KBM-7 (cell line): ENCODE measurements at regions not wholly inside any gene's neighbourhood (a gene's known extent, or its start where the extent isn't known, plus 50 kb on each side); places are given as distances from the start of the nearest gene placed in this dataset.

ENCODE experiments used
- DNase-seq: peaks from one replicate; pipeline ENCODE4 v3.0.0-alpha.2; 2015
- in situ Hi-C: fragments of 300-500 bp; cut with MboI; formaldehyde crosslinking; loops from 2 replicates; pipeline ENCODE4 v1.14.3; 2020; ENCODE audit warnings: low sequenced_read_pairs, low pct_unique_long_range_greater_than_20kb, mixed read lengths

DNA sequence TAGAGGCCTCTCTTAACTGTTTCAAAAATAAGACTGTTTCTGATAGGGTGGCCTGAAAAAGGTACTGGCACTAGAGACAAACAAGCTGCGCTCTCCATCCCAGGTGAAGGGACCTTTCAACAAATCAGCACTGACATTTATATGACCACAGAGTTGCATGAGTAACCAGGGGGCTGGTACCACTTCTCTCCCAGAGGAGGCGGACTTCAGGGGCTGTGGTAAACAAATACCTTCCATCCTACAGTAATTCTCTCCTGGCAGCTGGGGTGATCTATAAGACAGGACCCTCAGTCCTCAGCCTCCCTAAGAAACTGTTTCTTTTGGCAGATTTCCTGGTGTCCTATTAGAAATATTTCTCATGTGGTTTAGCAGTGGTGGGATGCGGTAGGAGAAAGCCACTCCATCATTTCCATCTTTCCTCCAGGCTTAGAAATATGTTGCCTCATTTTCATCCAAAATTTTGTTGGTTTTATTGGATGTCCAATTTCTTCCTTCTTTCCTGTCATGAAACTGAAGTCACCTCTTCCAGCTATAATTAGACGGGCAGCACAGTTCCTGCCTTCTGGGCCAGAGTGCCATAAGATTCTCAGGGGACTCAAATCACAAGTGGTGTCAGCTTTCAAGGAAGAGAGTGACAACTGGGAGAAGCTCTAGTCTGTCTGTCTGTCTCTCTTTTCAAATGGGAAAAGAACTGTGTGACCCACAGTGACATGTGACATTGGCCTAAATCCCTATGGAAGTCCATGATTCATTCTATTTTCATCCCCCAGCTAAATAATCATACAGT is 96.4 kb downstream of the CYRIA start:
- no peak for DNase-seq
- in situ Hi-C loops, result no loop called here

GRCh38 chr2:16566701-16567100 is 98.9 kb downstream of the CYRIA start:
- in situ Hi-C loops, result no loop called here
- DNase-seq, result no peak

DNA sequence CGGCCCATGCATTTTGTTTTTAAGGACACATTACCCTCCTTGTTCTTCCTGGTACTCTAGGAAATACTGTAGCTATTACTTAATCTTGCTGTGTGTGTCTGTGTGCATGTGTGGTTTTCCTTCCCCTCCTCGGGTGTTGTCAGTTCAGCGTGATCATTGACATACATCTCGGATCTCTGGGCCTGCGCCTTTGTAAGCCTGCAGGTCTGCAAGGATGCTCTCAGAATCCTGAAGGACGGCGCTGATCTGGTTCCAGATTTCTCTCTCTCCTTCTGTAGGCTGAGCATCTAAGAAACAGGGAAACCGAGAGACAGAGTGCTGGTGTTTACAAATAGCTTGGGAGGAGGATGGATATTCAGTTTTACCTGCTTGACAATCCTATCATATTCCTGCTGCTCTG is 100.2 kb downstream of the CYRIA start:
- in situ Hi-C loops, result no loop called here
- no peak for DNase-seq

DNA sequence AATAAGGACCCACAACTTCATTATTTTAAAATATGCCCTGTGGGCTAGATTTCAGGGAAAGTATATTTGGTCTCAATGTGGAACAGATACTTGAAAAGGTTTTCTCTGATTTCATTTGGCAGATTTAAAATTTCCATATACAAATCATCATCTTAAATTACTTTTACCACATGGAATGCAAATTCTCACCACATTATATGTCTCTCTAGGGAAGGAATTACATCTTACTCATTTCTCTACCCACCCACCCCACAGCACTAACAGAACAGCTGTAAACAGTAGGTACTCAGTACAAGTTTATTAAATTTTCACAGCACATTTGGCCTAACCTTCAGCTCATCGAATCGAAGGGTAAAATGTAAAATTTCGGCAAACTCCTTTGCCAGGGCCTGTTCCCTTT is 104.0 kb downstream of the CYRIA start:
- no peak for DNase-seq
- in situ Hi-C loops, result no loop called here

DNA sequence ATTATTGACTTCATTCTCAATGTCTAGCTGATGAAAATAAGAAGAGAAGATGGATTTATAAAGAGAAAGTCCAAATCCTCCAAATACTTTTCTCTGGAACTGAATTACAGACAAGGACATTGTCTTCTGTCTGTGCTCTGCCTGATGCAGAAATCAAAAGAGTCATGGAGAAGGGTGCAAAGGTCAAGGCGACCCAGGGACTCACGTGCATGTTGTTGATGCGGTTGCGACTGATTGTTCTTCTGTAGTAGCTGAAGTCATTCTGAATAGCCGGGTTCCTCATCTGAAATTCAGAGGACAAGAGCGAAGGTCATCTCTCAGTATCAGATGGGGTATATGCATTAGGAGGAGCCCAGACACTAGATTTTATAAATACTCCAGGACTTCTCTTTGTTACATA is 104.4 kb downstream of the CYRIA start:
- DNase-seq, result no peak
- in situ Hi-C loops, result no loop called here

- in situ Hi-C loops, result no loop called here
- DNase-seq, result no peak
Measured at GRCh38 chr2:16559278-16560067, 106.2 kb downstream of the CYRIA start.

- in situ Hi-C loops, result no loop called here
- DNase-seq, result no peak
Measured at GRCh38 chr2:16554060-16554583, 111.5 kb downstream of the CYRIA start.

DNA sequence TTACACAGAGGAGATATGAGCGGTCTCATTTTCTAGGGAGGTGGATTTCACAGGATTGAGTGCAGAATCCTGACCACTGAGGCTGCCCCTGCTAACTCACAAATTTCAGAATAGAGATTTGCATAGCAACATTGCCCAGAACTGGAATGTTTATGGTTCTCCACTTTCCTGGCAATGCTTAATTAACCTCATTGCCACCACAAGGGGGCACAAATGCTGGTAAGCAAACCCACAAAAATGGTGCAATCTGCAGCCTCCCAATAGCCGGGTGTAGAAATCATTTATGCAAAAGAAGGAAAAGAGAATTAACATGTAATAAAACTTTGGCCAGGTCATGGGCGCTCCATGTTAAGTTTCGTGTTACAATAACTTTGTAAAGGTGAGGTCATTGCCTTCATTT is 112.4 kb downstream of the CYRIA start:
- peak; percentile 47 for DNase-seq
- in situ Hi-C loops, result no loop called here

DNA sequence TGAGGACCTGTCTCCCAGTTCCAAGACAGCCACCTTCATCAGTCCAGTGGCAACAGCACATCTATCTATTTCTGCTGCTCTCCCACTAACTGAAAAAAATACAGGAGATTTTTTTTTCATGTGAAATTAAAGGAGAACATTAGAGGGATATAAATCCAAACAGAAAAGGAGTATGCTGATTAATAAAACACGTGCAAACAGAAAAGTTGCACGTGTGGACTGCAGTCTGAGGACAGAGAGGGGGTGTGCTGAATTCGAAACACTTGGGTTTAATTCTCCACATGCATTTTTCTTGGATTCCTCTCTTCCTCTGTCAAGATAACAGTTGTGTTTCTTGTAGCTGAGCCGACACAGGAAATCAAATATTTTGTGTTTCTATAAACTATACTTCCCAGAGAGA is 113.4 kb downstream of the CYRIA start:
- no peak for DNase-seq
- in situ Hi-C loops, result no loop called here

- in situ Hi-C loops, result no loop called here
- no peak for DNase-seq
Measured at GRCh38 chr2:16548036-16548435, 117.6 kb downstream of the CYRIA start.

- in situ Hi-C loops, result no loop called here
- peak; percentile 59 for DNase-seq
Measured at GRCh38 chr2:16546128-16546754, 119.4 kb downstream of the CYRIA start.

GRCh38 chr2:16538707-16539106 is 126.9 kb downstream of the CYRIA start:
- DNase-seq, result no peak
- in situ Hi-C loops, result no loop called here

DNA sequence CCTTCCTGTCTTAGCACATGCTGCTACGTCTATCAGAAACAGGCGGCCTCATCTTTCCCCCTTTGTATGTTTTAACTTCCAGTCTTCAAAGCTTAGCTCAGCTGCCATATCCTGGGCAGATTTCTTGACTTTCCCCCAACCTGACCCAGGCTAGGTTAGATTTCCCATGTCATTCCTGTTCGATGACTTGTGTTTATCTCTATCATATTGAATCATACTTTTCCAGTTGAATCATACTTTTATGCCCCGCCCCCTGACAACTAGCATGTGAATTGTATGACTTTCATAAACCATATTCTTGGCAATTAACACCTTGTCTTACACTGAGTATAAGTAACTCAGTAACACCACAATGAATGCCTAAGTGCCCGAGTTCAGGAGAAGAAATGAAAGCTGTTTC is 128.3 kb downstream of the CYRIA start:
- no peak for DNase-seq
- in situ Hi-C loops, result no loop called here

GRCh38 chr2:16526193-16526592 is 139.4 kb downstream of the CYRIA start:
- in situ Hi-C loops, result no loop called here
- DNase-seq, result no peak

GRCh38 chr2:16525265-16525887 is 140.3 kb downstream of the CYRIA start:
- peak; percentile 73 for DNase-seq
- in situ Hi-C loops, result no loop called here

GRCh38 chr2:16523711-16524110 is 141.9 kb downstream of the CYRIA start:
- DNase-seq, result no peak
- in situ Hi-C loops, result no loop called here

GRCh38 chr2:16522031-16522831 is 143.4 kb downstream of the CYRIA start:
- in situ Hi-C loops, result no loop called here
- DNase-seq, result no peak

DNA sequence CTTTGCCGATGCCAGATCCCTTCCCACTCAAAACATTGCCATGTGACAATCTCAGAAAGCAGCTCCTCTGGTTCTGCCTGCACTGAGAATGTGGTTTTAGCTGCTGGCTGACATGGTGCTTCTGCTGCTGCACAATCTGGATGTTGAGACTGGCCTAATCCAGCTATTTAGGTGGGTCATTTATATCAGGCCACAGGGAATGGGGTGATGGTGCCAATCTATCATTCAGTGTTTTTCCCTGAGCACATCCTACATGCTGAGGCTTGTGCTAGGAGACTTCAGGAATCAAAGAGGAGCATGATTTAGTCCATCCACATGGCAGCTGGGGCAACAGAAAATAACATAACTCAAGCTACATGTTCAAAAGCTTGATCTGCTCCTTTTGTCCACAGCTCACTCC is 144.7 kb downstream of the CYRIA start:
- no peak for DNase-seq

GRCh38 chr2:16515696-16516095 is 149.9 kb downstream of the CYRIA start:
- no peak for DNase-seq
- in situ Hi-C loops, result no loop called here

More for the DNA sequence above, 144.7 kb downstream of the CYRIA start:
- in situ Hi-C loops, result no loop called here
